ENCODE measurements at regions not wholly inside any gene's neighbourhood (a gene's known extent, or its start where the extent isn't known, plus 50 kb on each side); places are given as distances from the start of the nearest gene placed in this dataset.

DNA sequence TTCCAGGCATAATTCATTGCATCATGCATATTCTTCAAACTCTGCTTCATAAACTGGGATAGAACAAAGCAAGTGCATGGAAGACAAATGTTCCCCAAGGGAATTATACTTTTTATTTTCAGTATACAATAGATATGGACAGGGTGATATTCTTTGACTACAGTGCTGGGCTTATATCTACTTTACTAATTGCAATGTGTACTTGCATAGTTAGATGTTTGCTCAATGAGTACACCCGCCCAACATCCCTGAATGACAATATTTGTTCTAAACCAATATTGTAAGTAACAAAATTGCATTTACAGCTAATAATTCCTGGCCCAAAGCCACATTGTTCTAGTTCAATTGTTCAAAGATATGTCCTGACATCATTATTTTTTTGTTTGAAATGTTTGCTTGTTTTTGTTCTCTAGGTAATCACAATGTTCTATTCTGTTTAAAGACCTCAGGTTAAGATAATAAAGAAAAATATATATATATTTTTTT is 171.4 kb downstream of the PTN start:
- no peaks in the 10 kb centered on the region for H3K27me3 ChIP-seq (replicated peaks)
- H3K27ac ChIP-seq = no peak overlapping the region
- H3K36me3 ChIP-seq = no peaks in the 10 kb centered on the region
- H3K9me3 ChIP-seq (replicated peaks) = no peaks in the 10 kb centered on the region
- no peak overlapping the region for H3K4me3 ChIP-seq
- DNase-seq (ENCODE audit: low read depth in 1 of 2, low spot score in 2 of 2) = no peak
- no peaks in the 10 kb centered on the region for H3K4me1 ChIP-seq (replicated peaks)

DNA sequence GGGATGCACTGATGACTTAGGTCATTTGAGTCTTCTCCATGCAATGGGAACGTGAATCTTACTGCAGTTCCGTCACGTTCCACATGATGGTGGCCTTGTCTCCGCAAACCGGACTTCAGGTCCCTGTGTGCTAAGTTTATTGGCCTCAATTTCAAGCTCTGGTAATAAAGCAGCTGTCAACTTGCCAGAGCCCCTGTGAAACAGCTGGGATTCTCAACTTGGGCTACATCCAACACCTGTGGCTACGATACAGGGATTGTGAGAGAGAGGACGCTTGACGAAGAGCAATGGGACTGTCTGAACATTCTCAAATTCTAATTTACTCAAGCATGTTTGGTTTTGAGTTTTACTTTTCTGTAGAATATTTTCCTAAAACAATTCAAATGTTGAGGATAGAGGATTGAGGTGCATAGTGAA is 174.2 kb downstream of the PTN start:
- no peaks in the 10 kb centered on the region for H3K36me3 ChIP-seq
- H3K4me1 ChIP-seq (replicated peaks) = no peaks in the 10 kb centered on the region
- H3K27ac ChIP-seq = no peak overlapping the region
- no peaks in the 10 kb centered on the region for H3K27me3 ChIP-seq (replicated peaks)
- peak; percentile 41 to 52 for DNase-seq (ENCODE audit: low read depth in 1 of 2, low spot score in 2 of 2)
- H3K4me3 ChIP-seq = no peak overlapping the region
- no peaks in the 10 kb centered on the region for H3K9me3 ChIP-seq (replicated peaks)

DNA sequence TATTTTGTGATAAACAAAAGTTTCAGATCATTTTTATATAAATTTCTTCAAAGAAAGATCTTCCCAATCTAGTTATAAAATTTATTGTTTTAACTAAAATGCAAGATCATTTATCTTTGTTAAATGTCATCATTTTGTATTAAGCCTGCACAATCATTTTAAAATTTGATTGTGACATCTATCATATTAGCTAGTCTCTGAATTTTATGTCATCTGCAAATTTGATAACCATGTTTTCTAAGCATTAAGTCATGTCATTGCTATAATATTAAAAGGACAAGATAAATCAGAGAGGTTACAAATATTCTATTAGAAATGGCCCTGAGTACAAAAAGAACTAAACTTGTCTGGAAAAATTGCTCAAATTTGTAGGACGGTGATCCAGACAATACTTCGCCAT is 175.9 kb downstream of the PTN start:
- no peak overlapping the region for H3K4me3 ChIP-seq
- no peaks in the 10 kb centered on the region for H3K4me1 ChIP-seq (replicated peaks)
- no peaks in the 10 kb centered on the region for H3K36me3 ChIP-seq
- no peaks in the 10 kb centered on the region for H3K9me3 ChIP-seq (replicated peaks)
- no peak overlapping the region for H3K27ac ChIP-seq
- no peaks in the 10 kb centered on the region for H3K27me3 ChIP-seq (replicated peaks)
- DNase-seq (ENCODE audit: low read depth in 1 of 2, low spot score in 2 of 2) = no peak

DNA sequence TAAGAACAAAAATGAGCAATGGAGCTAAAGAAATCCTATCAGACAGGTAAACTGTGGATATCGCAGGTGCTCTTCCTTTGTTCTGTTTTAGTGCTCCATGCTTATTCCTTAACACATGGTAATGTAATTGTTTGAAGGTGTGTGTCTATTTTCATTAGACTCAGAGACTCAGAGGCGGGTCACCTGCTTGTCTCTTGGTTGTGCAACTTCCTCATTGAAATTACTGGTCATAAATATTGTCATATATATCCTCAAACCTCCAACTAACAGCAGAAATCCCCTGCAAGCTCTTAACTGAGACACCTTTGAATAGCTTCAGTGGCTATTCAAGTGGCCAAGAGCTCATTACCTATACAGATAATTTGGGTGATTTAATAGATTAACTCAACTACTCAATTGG is 177.2 kb downstream of the PTN start:
- no peak for DNase-seq (ENCODE audit: low read depth in 1 of 2, low spot score in 2 of 2)
- no peaks in the 10 kb centered on the region for H3K27me3 ChIP-seq (replicated peaks)
- no peaks in the 10 kb centered on the region for H3K36me3 ChIP-seq
- no peak overlapping the region for H3K27ac ChIP-seq
- no peaks in the 10 kb centered on the region for H3K9me3 ChIP-seq (replicated peaks)
- H3K4me3 ChIP-seq = no peak overlapping the region
- H3K4me1 ChIP-seq (replicated peaks) = no peaks in the 10 kb centered on the region

DNA sequence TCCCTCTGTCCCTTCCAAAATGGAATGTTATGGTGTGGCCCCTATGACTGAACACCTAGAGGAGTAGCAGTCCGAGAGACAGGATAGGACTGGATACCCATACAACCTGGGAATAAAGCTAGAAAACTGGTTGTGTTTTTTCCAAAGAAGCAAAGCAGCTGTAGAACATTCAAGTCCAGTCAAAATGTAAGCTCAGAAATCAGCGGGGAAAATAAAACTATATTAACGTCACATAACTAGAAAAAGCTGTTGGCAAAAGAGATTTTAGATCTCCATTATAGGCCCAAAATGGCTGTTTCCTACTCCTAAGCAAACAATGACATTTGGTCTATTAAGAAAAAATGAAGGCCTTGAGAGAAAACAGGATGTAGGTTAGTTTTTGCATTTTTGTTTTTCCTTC is 177.7 kb downstream of the PTN start:
- Histone ChIP-seq H3K36me3 (no peaks in the 10 kb centered on the region), H3K27me3 (replicated peaks) (no peaks in the 10 kb centered on the region), H3K4me1 (replicated peaks) (no peaks in the 10 kb centered on the region), H3K27ac (no peak overlapping the region), H3K4me3 (no peak overlapping the region), H3K9me3 (replicated peaks) (no peaks in the 10 kb centered on the region)
- no peak for DNase-seq (ENCODE audit: low read depth in 1 of 2, low spot score in 2 of 2)

DNA sequence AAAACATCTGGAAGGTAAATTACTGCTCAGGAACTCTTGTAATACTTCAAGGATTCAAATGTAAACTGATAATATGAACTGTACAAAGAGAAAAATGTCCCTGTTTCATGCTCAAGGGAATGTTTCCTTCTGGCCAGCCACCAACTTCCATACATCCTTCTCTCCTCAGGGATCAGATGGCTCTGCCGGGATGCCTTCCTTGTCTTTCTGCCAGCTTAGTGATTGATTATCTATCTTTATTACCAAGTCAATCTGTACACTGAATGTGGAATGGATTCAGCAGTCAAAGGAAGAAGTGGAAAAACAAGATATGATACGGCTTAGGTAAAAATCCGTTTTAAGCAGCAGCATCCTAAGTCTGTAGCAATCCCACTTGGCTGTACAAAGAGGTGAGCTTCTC is 178.3 kb downstream of the PTN start:
- no peak for DNase-seq (ENCODE audit: low read depth in 1 of 2, low spot score in 2 of 2)
- H3K36me3 ChIP-seq = no peaks in the 10 kb centered on the region
- H3K4me1 ChIP-seq (replicated peaks) = no peaks in the 10 kb centered on the region
- H3K9me3 ChIP-seq (replicated peaks) = no peaks in the 10 kb centered on the region
- H3K27me3 ChIP-seq (replicated peaks) = no peaks in the 10 kb centered on the region
- H3K27ac ChIP-seq = no peak overlapping the region
- no peak overlapping the region for H3K4me3 ChIP-seq

DNA sequence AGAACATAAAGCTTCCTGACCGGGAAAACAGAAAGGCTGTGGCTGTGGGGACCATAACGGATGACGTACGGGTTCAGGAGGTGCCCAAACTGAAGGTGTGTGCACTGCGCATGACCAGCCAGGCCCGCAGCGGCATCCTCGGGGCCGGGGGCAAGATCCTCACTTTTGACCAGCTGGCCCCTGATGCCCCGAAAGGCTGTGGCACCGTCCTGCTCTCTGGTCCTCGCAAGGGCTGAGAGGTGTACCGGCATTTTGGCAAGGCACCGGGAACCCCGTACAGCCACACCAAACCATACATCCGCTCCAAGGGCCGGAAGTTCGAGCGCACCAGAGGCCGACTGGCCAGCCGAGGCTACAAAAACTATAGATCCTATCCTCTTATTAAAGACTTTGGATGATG is 179.3 kb downstream of the PTN start:
- Histone ChIP-seq H3K27me3 (replicated peaks) (no peaks in the 10 kb centered on the region), H3K4me1 (replicated peaks) (no peaks in the 10 kb centered on the region), H3K36me3 (no peaks in the 10 kb centered on the region), H3K4me3 (no peak overlapping the region), H3K27ac (no peak overlapping the region), H3K9me3 (replicated peaks) (no peaks in the 10 kb centered on the region)
- DNase-seq (ENCODE audit: low read depth in 1 of 2, low spot score in 2 of 2) = no peak

DNA sequence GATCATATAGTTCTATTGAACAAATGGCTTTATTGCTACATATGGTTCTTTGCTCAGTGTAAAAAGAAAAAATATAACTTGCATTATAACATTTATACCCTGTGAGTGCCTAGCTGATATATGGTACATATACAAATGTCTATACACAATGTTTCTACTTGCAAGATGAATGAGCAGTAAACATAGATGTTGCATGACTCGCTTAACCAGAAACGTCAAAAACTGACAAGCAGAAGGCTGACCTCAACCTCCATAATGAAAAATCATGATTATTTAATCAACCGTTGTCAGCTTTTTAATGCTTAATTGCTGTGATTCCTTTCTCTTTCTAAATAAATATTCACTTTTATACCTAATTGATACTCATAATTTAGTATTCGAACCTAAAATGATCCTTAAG is 183.3 kb downstream of the PTN start:
- no peak overlapping the region for H3K4me3 ChIP-seq
- no peaks in the 10 kb centered on the region for H3K4me1 ChIP-seq (replicated peaks)
- H3K36me3 ChIP-seq = no peaks in the 10 kb centered on the region
- H3K27ac ChIP-seq = no peak overlapping the region
- no peak for DNase-seq (ENCODE audit: low read depth in 1 of 2, low spot score in 2 of 2)
- no peaks in the 10 kb centered on the region for H3K27me3 ChIP-seq (replicated peaks)
- no peaks in the 10 kb centered on the region for H3K9me3 ChIP-seq (replicated peaks)

DNA sequence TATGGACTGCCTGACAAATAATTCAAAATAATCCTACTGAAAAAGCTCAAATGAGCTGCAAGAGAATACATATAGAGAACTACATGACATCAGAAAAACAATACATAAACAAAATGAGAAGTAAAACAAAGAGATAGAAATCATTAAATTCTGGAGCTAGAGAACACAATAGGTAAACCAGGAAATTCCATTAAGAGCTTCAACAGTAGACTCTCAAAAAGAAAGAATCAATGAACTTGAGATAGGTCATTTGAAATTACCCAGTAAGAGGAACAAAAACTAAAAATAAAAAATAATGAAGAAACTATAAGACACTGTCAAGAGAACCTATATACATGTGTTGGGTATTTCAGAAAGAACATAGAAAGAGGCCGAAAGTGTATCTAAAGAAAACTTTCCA is 186.3 kb downstream of the PTN start:
- no peak overlapping the region for H3K4me3 ChIP-seq
- H3K4me1 ChIP-seq (replicated peaks) = no peaks in the 10 kb centered on the region
- no peak for DNase-seq (ENCODE audit: low read depth in 1 of 2, low spot score in 2 of 2)
- no peaks in the 10 kb centered on the region for H3K36me3 ChIP-seq
- H3K27me3 ChIP-seq (replicated peaks) = no peaks in the 10 kb centered on the region
- H3K9me3 ChIP-seq (replicated peaks) = no peaks in the 10 kb centered on the region
- no peak overlapping the region for H3K27ac ChIP-seq

DNA sequence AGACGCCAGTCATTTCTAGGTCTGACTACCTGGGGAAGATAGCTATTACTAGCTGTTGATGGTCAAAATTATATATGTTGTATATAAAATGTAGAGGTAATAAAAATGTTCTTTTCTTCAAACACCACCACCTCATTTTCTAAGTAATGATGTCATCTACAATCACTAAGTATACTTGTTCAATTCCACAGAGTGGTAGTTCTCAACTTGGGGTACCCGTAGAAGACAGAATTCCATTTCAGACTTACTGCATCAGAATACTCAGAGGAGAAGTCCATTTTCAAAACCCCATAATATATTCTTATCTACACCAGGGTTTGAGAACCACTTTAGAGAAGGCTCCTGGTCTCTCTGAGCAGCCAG is 191.9 kb downstream of the PTN start:
- Histone ChIP-seq H3K27me3 (replicated peaks) (no peaks in the 10 kb centered on the region), H3K4me3 (no peak overlapping the region), H3K27ac (no peak overlapping the region), H3K36me3 (no peaks in the 10 kb centered on the region), H3K9me3 (replicated peaks) (no peaks in the 10 kb centered on the region), H3K4me1 (replicated peaks) (peaks cover 14% of the 10 kb centered on the region)
- DNase-seq (ENCODE audit: low read depth in 1 of 2, low spot score in 2 of 2) = no peak

DNA sequence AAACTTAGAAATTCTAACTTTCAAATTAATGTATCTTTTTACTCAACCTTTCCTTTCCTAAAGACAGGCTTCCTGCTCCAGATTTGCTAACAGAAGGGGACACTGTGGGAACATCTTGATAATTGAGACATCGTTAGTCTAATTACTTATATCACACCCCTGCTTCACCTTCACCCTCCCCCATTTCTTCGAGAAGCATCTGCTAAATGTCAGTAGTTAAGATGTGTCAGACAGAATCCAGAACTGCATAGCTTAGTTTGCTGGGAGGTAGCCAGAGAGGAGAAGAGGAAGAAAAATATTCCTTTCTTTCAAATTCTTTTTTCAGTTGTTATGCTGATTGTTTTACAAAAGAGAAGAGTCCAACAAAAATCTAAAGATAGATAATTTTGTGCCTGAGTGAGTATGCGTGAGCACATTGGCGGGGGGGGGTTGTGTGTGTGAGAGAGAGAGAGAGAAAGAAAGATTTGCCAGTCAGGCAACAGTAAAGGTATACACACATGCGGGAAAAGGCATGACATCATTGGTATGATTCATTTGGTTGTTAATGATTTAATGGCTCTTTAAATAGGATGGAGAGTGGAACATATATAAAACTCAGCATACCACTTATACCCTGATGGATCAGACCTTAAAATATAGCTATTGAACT is 192.4 kb downstream of the PTN start:
- Histone ChIP-seq H3K9me3 (replicated peaks) (no peaks in the 10 kb centered on the region), H3K4me1 (replicated peaks) (peaks cover 16% of the 10 kb centered on the region), H3K27me3 (replicated peaks) (no peaks in the 10 kb centered on the region), H3K4me3 (no peak overlapping the region), H3K36me3 (no peaks in the 10 kb centered on the region), H3K27ac (no peak overlapping the region)
- no peak for DNase-seq (ENCODE audit: low read depth in 1 of 2, low spot score in 2 of 2)

DNA sequence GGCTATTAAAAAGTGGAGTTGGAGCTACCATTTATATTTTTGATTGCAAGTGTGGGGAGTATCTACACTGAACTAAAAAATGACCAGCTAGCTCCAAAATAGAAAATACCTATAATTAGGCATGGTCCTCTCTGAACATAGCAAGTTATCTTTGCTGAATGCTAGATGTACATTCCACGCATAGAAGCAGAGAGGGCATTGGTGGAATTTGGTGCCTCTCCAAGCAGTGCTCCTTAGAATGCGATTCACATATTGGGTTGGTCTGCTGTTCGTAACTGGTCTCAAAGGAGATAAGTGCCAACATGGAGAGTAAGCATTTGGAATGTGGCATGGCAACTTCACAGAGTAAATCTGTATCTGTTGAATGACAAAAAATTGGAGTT is 196.2 kb downstream of the PTN start:
- H3K27me3 ChIP-seq (replicated peaks) = no peaks in the 10 kb centered on the region
- H3K4me1 ChIP-seq (replicated peaks) = peaks cover 27% of the 10 kb centered on the region
- H3K4me3 ChIP-seq = no peak overlapping the region
- no peak for DNase-seq (ENCODE audit: low read depth in 1 of 2, low spot score in 2 of 2)
- no peaks in the 10 kb centered on the region for H3K9me3 ChIP-seq (replicated peaks)
- H3K36me3 ChIP-seq = no peaks in the 10 kb centered on the region
- H3K27ac ChIP-seq = peak overlapping the region; percentile 90

DNA sequence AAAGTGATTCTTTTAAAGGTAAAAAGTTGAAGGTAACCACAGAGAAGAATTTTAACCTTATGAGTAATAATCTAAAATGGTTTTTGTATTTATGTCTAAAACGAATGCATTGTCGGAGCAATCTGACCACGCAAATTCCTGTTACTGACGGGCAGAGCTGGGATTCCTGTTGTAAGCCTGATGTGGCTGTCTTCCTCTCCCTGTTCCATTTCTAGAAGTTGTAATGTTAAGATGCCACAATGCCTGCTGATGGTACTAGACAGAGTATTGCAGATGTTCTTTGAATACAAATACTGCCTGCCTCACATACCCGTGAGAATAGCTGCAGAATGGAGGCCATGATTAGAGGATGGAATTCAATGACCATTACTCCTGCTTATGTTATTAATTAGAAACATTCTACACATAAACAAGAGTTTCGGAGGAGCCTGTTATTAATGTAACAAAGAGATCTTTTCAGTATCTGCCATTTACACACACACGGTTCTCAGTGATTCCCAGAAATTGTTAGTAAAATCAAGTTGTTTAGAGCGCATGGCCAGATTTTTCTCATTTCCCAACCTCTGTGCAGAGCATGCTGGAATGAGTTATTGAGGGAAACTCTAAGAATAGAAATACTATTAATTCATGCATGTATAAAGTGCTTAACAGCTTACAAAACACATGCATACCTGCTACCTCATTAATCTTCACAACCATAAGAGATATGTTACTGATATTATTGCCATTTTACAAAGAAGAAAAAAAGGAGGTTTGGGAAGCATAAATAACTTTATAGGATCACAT is 196.8 kb downstream of the PTN start:
- Histone ChIP-seq H3K27me3 (replicated peaks) (no peaks in the 10 kb centered on the region), H3K4me3 (no peak overlapping the region)

DNA sequence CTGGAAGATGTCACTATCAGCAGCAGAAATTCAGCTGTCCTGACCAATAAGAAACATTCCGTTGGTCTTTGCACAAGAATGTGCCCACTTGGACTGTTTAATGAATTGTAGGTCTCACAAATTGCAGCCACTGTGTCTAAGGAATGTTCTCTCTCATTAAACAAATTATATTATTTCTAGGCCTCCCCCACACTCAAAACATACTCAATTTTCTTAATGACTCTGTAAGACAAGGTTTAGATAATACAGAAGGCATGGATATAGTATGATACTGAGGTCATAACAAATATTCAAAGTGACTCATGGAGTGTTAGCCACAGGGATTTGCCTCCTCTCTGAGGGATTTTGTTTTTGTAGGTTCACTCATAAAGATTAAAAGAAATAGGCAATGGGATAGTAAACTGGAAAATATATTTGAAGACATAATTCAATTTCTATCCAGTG is 197.5 kb downstream of the PTN start:
- Histone ChIP-seq H3K27ac (peak overlapping the region; percentile 90), H3K4me3 (no peak overlapping the region), H3K36me3 (no peaks in the 10 kb centered on the region), H3K4me1 (replicated peaks) (peaks cover 27% of the 10 kb centered on the region), H3K27me3 (replicated peaks) (no peaks in the 10 kb centered on the region), H3K9me3 (replicated peaks) (no peaks in the 10 kb centered on the region)
- DNase-seq (ENCODE audit: low read depth in 1 of 2, low spot score in 2 of 2) = peak; percentile 46 to 95

More for the DNA sequence above, 196.8 kb downstream of the PTN start:
- Histone ChIP-seq H3K9me3 (replicated peaks) (no peaks in the 10 kb centered on the region), H3K4me1 (replicated peaks) (peaks cover 27% of the 10 kb centered on the region), H3K36me3 (no peaks in the 10 kb centered on the region), H3K27ac (peak overlapping the region; percentile 90)
- peak; percentile 87 to 92 for DNase-seq (ENCODE audit: low read depth in 1 of 2, low spot score in 2 of 2)
